PFSK-1 (cell line): ENCODE measurements at regions not wholly inside any gene's neighbourhood (a gene's known extent, or its start where the extent isn't known, plus 50 kb on each side); places are given as distances from the start of the nearest gene placed in this dataset.

Source experiments
- FOXP2 ChIP-seq: optimal IDR thresholded peaks from 2 replicates; pipeline ENCODE3; 2011; ENCODE audit warnings: borderline replicate concordance, control low read depth, inconsistent platforms; ENCODE audit not compliant: insufficient read depth; ENCODE audit errors: extremely low read length, extremely low read depth
- POLR2AphosphoS5 ChIP-seq: IDR thresholded peaks from 2 replicates; pipeline ENCODE4 v1.6.1; 2012; ENCODE audit warnings: low read depth, mild to moderate bottlenecking, control low read depth, low read length, moderate library complexity
- REST ChIP-seq, 2 experiments: IDR thresholded peaks; 2 replicates each; pipeline versions ENCODE4 v1.6.1 to v1.8.0; 2011 to 2012; ENCODE audit warnings: low read depth in 2 of 2, low read length in 2 of 2, control low read depth in 1 of 2, inconsistent platforms in 1 of 2, mild to moderate bottlenecking in 1 of 2, moderate library complexity in 1 of 2; ENCODE audit not compliant: insufficient read depth in 1 of 2
- SIN3A ChIP-seq: IDR thresholded peaks from 2 replicates; pipeline ENCODE4 v1.6.1; 2012; ENCODE audit warnings: mild to moderate bottlenecking, low read length, moderate library complexity, borderline replicate concordance; ENCODE audit not compliant: insufficient read depth
- TAF1 ChIP-seq: IDR thresholded peaks from 2 replicates; pipeline ENCODE4 v1.6.1; 2012; ENCODE audit warnings: low read length, control low read depth, borderline replicate concordance; ENCODE audit not compliant: insufficient read depth

GRCh38 chr1:163897412-163898155 is 575.8 kb downstream of the NUF2 start:
- TF ChIP-seq FOXP2 = no peak
- no peak for TF ChIP-seq REST (IDR thresholded peaks at IDR 0.05; ENCODE audit: insufficient read depth in 1 of 2, low read depth in 2 of 2, low read length in 2 of 2)
- no peak for TF ChIP-seq SIN3A
- TF ChIP-seq TAF1 = no peak
- TF ChIP-seq POLR2AphosphoS5 = no peak

GRCh38 chr1:163906283-163906682 is 584.5 kb downstream of the NUF2 start:
- TF ChIP-seq TAF1 = no peak
- TF ChIP-seq REST (IDR thresholded peaks at IDR 0.05; ENCODE audit: insufficient read depth in 1 of 2, low read depth in 2 of 2, low read length in 2 of 2) = no peak

DNA sequence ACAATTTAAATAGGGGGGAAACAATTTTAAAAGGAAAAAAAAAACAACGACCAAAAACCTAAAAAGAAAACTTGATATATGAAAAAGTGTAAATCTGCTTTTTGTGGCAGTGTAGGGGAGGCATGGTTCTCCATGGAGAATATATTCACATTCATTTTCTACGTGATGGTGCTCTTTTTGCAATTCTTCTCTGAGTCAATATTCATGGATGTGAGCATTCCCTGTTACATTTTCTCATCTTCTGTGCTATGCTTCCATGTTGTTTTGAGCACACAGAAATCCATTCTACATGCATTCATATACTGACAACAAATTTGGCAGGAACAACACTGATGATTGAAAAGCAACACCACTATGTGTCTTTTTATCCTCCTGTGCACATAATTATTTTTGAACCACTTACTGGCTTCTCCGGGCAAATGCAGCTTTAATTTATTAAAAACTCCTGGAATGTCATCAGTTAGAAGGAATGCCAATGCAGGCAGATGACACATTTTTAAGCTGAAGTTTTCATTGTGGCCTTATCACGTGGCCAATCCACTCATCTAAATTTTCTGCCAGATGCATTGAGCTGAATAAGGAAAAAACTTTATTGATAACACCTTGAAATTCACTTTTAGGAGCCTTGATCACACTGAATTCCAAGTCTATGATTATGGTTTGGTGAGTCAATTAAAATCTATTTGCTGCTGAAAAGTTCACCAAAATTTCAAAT is 590.6 kb downstream of the NUF2 start:
- TF ChIP-seq REST (IDR thresholded peaks at IDR 0.05; ENCODE audit: insufficient read depth in 1 of 2, low read depth in 2 of 2, low read length in 2 of 2) = no peak
- no peak for TF ChIP-seq FOXP2
- TF ChIP-seq POLR2AphosphoS5 = no peak

- no peak for TF ChIP-seq TAF1
- TF ChIP-seq FOXP2 = no peak
- no peak for TF ChIP-seq POLR2AphosphoS5
- no peak for TF ChIP-seq REST (IDR thresholded peaks at IDR 0.05; ENCODE audit: insufficient read depth in 1 of 2, low read depth in 2 of 2, low read length in 2 of 2)
- no peak for TF ChIP-seq SIN3A
Observed at GRCh38 chr1:163914785-163915413, 593.1 kb downstream of the NUF2 start.
